Common myeloid progenitor, CD34-positive (primary cell): ENCODE measurements at regions not wholly inside any gene's neighbourhood (a gene's known extent, or its start where the extent isn't known, plus 50 kb on each side); places are given as distances from the start of the nearest gene placed in this dataset.

ENCODE experiments used
- CTCF ChIA-PET: fragments of 350-600 bp; sonication (Branson Sonifier 250); formaldehyde crosslinking; loops from one replicate; lab custom pipeline; 2021; ENCODE audit warnings: antibody characterized with exemption; lab: Charles Lee
- POLR2A ChIA-PET: fragments of 350-600 bp; sonication (Branson Sonifier 250); formaldehyde crosslinking; loops from one replicate; lab custom pipeline; 2021; ENCODE audit warnings: antibody characterized with exemption; lab: Charles Lee
- DNase-seq, 3 donors: peaks; one replicate each; pipeline versions ENCODE4 v3.0.0 to v3.0.0-alpha.2; 2013
- H3K27ac ChIP-seq, 2 experiments: 1 replicate in 1 of 2; 2 replicates in 1 of 2; pipeline ENCODE4 v1.7.0; 2013; ENCODE audit warnings: inconsistent platforms in 2 of 2, low read length in 2 of 2, mild to moderate bottlenecking in 2 of 2, low read depth in 1 of 2, moderate library complexity in 1 of 2; ENCODE audit not compliant: severe bottlenecking in 2 of 2, insufficient read depth in 1 of 2, poor library complexity in 1 of 2
- H3K27me3 ChIP-seq, 5 experiments: replicated peaks in 2 of 5; 1 replicate in 3 of 5; 2 replicates in 2 of 5; pipeline versions ENCODE4 v1.6.1 to v1.7.0; 2013; ENCODE audit warnings: low read length in 4 of 5, mild to moderate bottlenecking in 2 of 5, moderate library complexity in 2 of 5, inconsistent platforms in 1 of 5; ENCODE audit not compliant: insufficient read depth in 5 of 5, control insufficient read depth in 4 of 5
- H3K36me3 ChIP-seq, 4 experiments: 1 replicate in 2 of 4; 2 replicates in 2 of 4; pipeline versions ENCODE4 v1.6.1 to v1.7.0; 2013; ENCODE audit warnings: low read length in 3 of 4, control low read depth in 1 of 4, mild to moderate bottlenecking in 1 of 4; ENCODE audit not compliant: control insufficient read depth in 4 of 4, insufficient read depth in 4 of 4
- H3K4me1 ChIP-seq, 4 experiments: 1 replicate in 3 of 4; 2 replicates in 1 of 4; pipeline versions ENCODE4 v1.6.1 to v1.7.1; 2013; ENCODE audit warnings: low read length in 3 of 4, mild to moderate bottlenecking in 3 of 4, control low read depth in 1 of 4, inconsistent platforms in 1 of 4, moderate library complexity in 1 of 4; ENCODE audit not compliant: control insufficient read depth in 4 of 4, insufficient read depth in 4 of 4; ENCODE audit errors: control extremely low read depth in 1 of 4
- H3K4me3 ChIP-seq, 7 experiments: 1 replicate in 4 of 7; 2 replicates in 3 of 7; pipeline versions ENCODE4 v1.5.1 to v1.7.0; 2013; ENCODE audit warnings: mild to moderate bottlenecking in 7 of 7, low read length in 6 of 7, moderate library complexity in 6 of 7, inconsistent platforms in 2 of 7, low read depth in 2 of 7, control low read depth in 1 of 7; ENCODE audit not compliant: insufficient read depth in 4 of 7, control insufficient read depth in 1 of 7; ENCODE audit errors: extremely low read depth in 1 of 7
- H3K9me3 ChIP-seq, 5 experiments: 1 replicate in 4 of 5; 2 replicates in 1 of 5; pipeline versions ENCODE4 v1.6.1 to v1.7.1; 2013; ENCODE audit warnings: low read length in 4 of 5, mild to moderate bottlenecking in 2 of 5, inconsistent platforms in 1 of 5, low read depth in 1 of 5, moderate library complexity in 1 of 5; ENCODE audit not compliant: control insufficient read depth in 4 of 5, insufficient read depth in 2 of 5; ENCODE audit errors: control extremely low read depth in 1 of 5
- WGBS: methylation state at CpG from one replicate; pipeline ENCODE4 v1.1.5; 2013; ENCODE audit not compliant: insufficient coverage; 5-methylcytosine and 5-hydroxymethylcytosine counted together

DNA sequence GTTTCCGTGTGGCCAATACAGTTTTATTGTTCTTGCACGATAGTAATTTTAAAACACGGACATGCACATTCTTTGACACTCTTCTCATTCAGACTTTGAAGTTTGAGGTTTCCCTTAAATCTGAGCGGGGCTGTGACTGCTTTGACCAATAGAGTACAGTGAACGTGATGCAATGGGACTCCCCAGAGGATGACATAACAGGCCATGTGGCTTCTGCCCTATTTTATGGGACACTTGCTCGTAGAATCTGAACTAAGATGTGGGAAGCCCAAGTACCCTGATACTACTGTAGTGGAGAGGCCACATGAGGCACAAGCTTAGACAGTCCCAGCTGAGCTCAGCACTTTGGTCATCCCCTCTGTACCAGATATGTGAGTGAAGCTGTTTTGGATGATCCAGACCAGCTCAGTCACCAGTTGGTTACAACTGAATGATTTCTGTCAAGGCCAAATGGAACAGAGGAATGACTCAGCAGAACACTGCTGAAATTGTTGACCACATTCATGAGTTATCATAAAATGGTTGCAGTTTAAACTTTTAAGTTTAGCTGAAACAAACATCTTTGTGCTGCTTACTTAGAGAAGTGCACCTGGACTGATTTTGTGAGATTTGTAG, 279.4 kb downstream of the RFPL4B start:
- ChIA-PET POLR2A (no interaction called here), CTCF (no interaction called here)
- Histone ChIP-seq H3K27me3 (no peaks in the 10 kb centered on the region), H3K4me3 (no peak overlapping the region), H3K4me1 (peaks cover 0 to 5% (median 2%) of the 10 kb centered on the region in 4 experiments), H3K27ac (no peak overlapping the region), H3K36me3 (no peaks in the 10 kb centered on the region), H3K9me3 (no peaks in the 10 kb centered on the region)
- DNase-seq = peak; percentile 46 to 84 (median 84)
- WGBS = 97% methylated on average over 6 of the region's 6 CpGs

- no peak overlapping the region for H3K27ac ChIP-seq
- WGBS = 100% methylated on average over 1 of the region's 1 CpG
- no peak for DNase-seq
- H3K27me3 ChIP-seq = peaks cover 0 to 3% (median 0%) of the 10 kb centered on the region in 5 experiments
- H3K4me3 ChIP-seq = no peak overlapping the region
- H3K4me1 ChIP-seq = no peaks in the 10 kb centered on the region
- no peaks in the 10 kb centered on the region for H3K36me3 ChIP-seq
- ChIA-PET CTCF (no interaction called here), POLR2A (no interaction called here)
- H3K9me3 ChIP-seq = no peaks in the 10 kb centered on the region
Observed at GRCh38 chr6:112634376-112634775, 287.2 kb downstream of the RFPL4B start.

DNA sequence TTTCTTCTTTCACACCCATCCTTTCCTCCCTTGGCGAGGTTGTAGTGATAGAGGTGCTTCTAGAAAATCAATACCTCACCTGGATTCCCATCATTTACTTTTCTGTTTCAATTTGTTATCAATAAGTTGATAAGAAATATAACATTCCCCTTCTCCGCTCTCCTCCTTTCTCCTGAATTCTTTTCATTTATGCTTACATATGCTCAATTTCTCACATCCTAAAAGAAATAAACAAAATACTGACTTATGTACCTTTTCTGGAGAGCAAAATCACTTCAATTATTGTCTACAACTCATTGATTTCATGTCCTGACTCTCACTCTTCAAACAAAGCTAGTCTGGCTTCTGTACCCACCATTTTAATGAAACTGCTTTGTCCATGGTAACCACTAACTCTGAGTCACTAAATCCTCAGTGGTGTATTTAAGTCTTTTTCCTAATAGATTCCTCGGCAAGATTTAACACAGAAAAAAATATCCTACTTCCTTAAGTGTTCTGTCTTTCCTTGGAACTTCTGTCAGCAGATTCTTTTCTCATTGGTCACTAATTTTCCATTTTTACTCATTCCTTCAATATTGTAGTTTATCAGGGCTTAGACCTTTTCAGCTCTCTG, 289.6 kb downstream of the RFPL4B start:
- Histone ChIP-seq H3K4me3 (no peak overlapping the region), H3K9me3 (no peaks in the 10 kb centered on the region), H3K27me3 (peaks cover 0 to 3% (median 0%) of the 10 kb centered on the region in 5 experiments), H3K27ac (no peak overlapping the region), H3K36me3 (no peaks in the 10 kb centered on the region), H3K4me1 (no peaks in the 10 kb centered on the region)
- 100% methylated on average over 1 of the region's 3 CpGs for WGBS
- DNase-seq = no peak
- CTCF ChIA-PET = no interaction called here
- POLR2A ChIA-PET = no interaction called here

DNA sequence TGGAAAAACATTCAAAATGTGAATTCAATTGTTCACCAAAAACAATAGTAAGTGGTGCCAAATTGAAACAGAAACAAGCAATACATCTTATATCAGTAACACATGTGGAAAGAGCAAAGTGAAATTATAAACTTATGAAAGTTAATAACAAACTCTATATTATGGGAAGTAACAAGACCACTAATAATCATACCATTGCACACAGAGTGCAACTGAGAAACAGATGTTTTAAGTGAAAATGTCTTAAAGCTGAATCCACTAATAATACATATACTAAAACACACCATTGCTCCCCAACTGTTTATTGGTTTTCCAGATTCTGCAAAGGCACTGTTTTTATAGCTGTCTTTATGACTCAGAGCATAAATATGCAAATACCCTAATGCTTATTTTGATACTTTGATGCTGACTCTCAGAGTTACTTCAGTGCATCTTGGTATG, 292.3 kb downstream of the RFPL4B start:
- H3K4me1 ChIP-seq = no peaks in the 10 kb centered on the region
- no peak for DNase-seq
- no peak overlapping the region for H3K4me3 ChIP-seq
- H3K27me3 ChIP-seq = peaks cover 0 to 7% (median 0%) of the 10 kb centered on the region in 5 experiments
- CTCF ChIA-PET = no interaction called here
- POLR2A ChIA-PET = no interaction called here
- no peak overlapping the region for H3K27ac ChIP-seq
- H3K36me3 ChIP-seq = no peaks in the 10 kb centered on the region
- H3K9me3 ChIP-seq = no peaks in the 10 kb centered on the region

- POLR2A ChIA-PET = no interaction called here
Observed at GRCh38 chr6:112640891-112641290, 293.8 kb downstream of the RFPL4B start.

DNA sequence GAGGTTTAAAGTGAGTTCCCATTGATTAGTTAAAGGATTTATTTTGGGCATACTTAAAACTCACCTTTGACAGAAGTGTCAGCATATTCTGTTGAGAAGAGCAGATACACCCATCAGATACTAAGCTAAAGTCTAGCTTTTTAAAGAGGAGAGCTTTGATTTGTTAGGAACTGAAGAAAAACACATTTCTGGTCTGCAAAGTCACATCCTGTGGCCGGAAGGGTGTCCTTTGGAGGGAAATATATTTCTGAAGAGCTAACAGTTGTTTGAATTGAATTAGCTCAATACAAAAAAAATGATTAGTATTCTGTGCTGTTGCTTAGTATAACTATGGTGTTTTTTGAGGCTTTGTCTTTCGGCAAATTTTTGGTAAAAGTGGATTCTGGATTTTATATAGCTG, 302.7 kb downstream of the RFPL4B start:
- POLR2A ChIA-PET = no interaction called here
- CTCF ChIA-PET = no interaction called here
- H3K4me1 ChIP-seq = peaks cover 11 to 17% (median 14%) of the 10 kb centered on the region in 4 experiments
- H3K27me3 ChIP-seq = peaks cover 0 to 48% (median 22%) of the 10 kb centered on the region in 5 experiments
- no peak overlapping the region for H3K27ac ChIP-seq
- H3K9me3 ChIP-seq = no peaks in the 10 kb centered on the region
- 0% methylated on average over 1 of the region's 2 CpGs for WGBS
- no peak overlapping the region for H3K4me3 ChIP-seq
- H3K36me3 ChIP-seq = no peaks in the 10 kb centered on the region
- peak; percentile 9 to 48 (median 38) for DNase-seq

More at GRCh38 chr6:112640891-112641290, 293.8 kb downstream of the RFPL4B start:
- Histone ChIP-seq H3K4me3 (no peak overlapping the region), H3K4me1 (no peaks in the 10 kb centered on the region), H3K27me3 (peaks cover 0 to 13% (median 2%) of the 10 kb centered on the region in 5 experiments), H3K27ac (no peak overlapping the region), H3K9me3 (no peaks in the 10 kb centered on the region), H3K36me3 (no peaks in the 10 kb centered on the region)
- 86% methylated on average over 2 of the region's 2 CpGs for WGBS
- peak in 2 of 3 donors; percentile 12 to 21 for DNase-seq
- CTCF ChIA-PET = no interaction called here

GRCh38 chr6:112651239-112651638, 304.1 kb downstream of the RFPL4B start:
- Histone ChIP-seq H3K4me1 (peaks cover 11 to 17% (median 14%) of the 10 kb centered on the region in 4 experiments), H3K27ac (no peak overlapping the region), H3K4me3 (no peak overlapping the region), H3K9me3 (no peaks in the 10 kb centered on the region), H3K27me3 (peaks cover 0 to 47% (median 22%) of the 10 kb centered on the region in 5 experiments), H3K36me3 (no peaks in the 10 kb centered on the region)
- POLR2A ChIA-PET = no interaction called here
- CTCF ChIA-PET = no interaction called here
- DNase-seq = peak in 1 of 3 donors; percentile 1
- 95% methylated on average over 3 of the region's 4 CpGs for WGBS
